Activated CD4-positive, alpha-beta T cell treated with anti-CD3 and anti-CD28 coated beads, Interleukin-2, amount 10 ng/mL, durations not matched to agents 7 days and 5 days (primary cell): ENCODE measurements at regions not wholly inside any gene's neighbourhood (a gene's known extent, or its start where the extent isn't known, plus 50 kb on each side); places are given as distances from the start of the nearest gene placed in this dataset.

Experiments
- CTCF ChIA-PET: fragments of 350-600 bp; sonication (Branson Sonifier 250); formaldehyde crosslinking; loops from one replicate; lab custom pipeline; 2021; ENCODE audit warnings: antibody characterized with exemption; lab: Charles Lee
- POLR2A ChIA-PET: fragments of 350-600 bp; sonication (Branson Sonifier 250); formaldehyde crosslinking; loops from one replicate; lab custom pipeline; 2021; ENCODE audit warnings: antibody characterized with exemption; lab: Charles Lee
- DNase-seq: peaks from one replicate; pipeline ENCODE4 v3.0.0-alpha.2; 2020
- H3K27ac Mint-ChIP-seq: one replicate; pipeline ENCODE4 v1.8.0; 2021; ENCODE audit warnings: mild to moderate bottlenecking, moderate library complexity, mixed read lengths
- H3K27me3 Mint-ChIP-seq: one replicate; pipeline ENCODE4 v1.8.0; 2021; ENCODE audit warnings: mixed read lengths
- H3K36me3 Mint-ChIP-seq: one replicate; pipeline ENCODE4 v1.8.0; 2021; ENCODE audit warnings: low read depth, mixed read lengths
- H3K4me1 Mint-ChIP-seq: one replicate; pipeline ENCODE4 v1.8.0; 2021; ENCODE audit warnings: mixed read lengths
- H3K4me3 Mint-ChIP-seq: one replicate; pipeline ENCODE4 v1.8.0; 2021; ENCODE audit warnings: mild to moderate bottlenecking, moderate library complexity, mixed read lengths
- H3K9me3 Mint-ChIP-seq: one replicate; pipeline ENCODE4 v1.8.0; 2021; ENCODE audit warnings: mixed read lengths

GRCh38 chr4:14234307-14234706 lies 606.8 kb upstream of the BOD1L1 start:
- ChIA-PET CTCF (no interaction called here), POLR2A (no interaction called here)
- H3K27ac Mint-ChIP-seq: no peak overlapping the region
- no peak overlapping the region for H3K4me3 Mint-ChIP-seq
- H3K36me3 Mint-ChIP-seq: no peaks in the 10 kb centered on the region
- H3K27me3 Mint-ChIP-seq: no peaks in the 10 kb centered on the region
- no peak for DNase-seq
- H3K9me3 Mint-ChIP-seq: no peaks in the 10 kb centered on the region
- H3K4me1 Mint-ChIP-seq: no peaks in the 10 kb centered on the region

GRCh38 chr4:14236359-14236758 lies 608.8 kb upstream of the BOD1L1 start:
- Mint-ChIP-seq H3K36me3 (no peaks in the 10 kb centered on the region), H3K9me3 (no peaks in the 10 kb centered on the region), H3K4me1 (no peaks in the 10 kb centered on the region), H3K27me3 (no peaks in the 10 kb centered on the region), H3K27ac (no peak overlapping the region), H3K4me3 (no peak overlapping the region)
- ChIA-PET POLR2A (no interaction called here), CTCF (no interaction called here)
- no peak for DNase-seq

GRCh38 chr4:14237911-14238310 lies 610.4 kb upstream of the BOD1L1 start:
- Mint-ChIP-seq H3K27ac (no peak overlapping the region), H3K4me3 (no peak overlapping the region), H3K9me3 (no peaks in the 10 kb centered on the region), H3K4me1 (no peaks in the 10 kb centered on the region), H3K27me3 (no peaks in the 10 kb centered on the region), H3K36me3 (no peaks in the 10 kb centered on the region)
- ChIA-PET CTCF (interaction anchor here (1.0 kb wide), 1 partner anchor 8 kb away, joined by 3 read pairs; no protein-coding TSS in a partner anchor), POLR2A (no interaction called here)
- DNase-seq: no peak

GRCh38 chr4:14241574-14241973 lies 614.0 kb upstream of the BOD1L1 start:
- Mint-ChIP-seq H3K36me3 (no peaks in the 10 kb centered on the region), H3K27me3 (no peaks in the 10 kb centered on the region), H3K27ac (no peak overlapping the region), H3K9me3 (no peaks in the 10 kb centered on the region), H3K4me1 (no peaks in the 10 kb centered on the region), H3K4me3 (no peak overlapping the region)
- no peak for DNase-seq
- ChIA-PET CTCF (no interaction called here), POLR2A (no interaction called here)

GRCh38 chr4:14247767-14248166 lies 620.2 kb upstream of the BOD1L1 start:
- Mint-ChIP-seq H3K9me3 (peaks cover 4% of the 10 kb centered on the region), H3K4me3 (no peak overlapping the region), H3K27me3 (no peaks in the 10 kb centered on the region), H3K27ac (no peak overlapping the region), H3K4me1 (no peaks in the 10 kb centered on the region), H3K36me3 (no peaks in the 10 kb centered on the region)
- DNase-seq: no peak
- ChIA-PET CTCF (no interaction called here), POLR2A (no interaction called here)

GRCh38 chr4:14249226-14249625 lies 621.7 kb upstream of the BOD1L1 start:
- Mint-ChIP-seq H3K9me3 (peaks cover 4% of the 10 kb centered on the region), H3K36me3 (no peaks in the 10 kb centered on the region), H3K4me1 (no peaks in the 10 kb centered on the region), H3K27ac (no peak overlapping the region), H3K27me3 (no peaks in the 10 kb centered on the region), H3K4me3 (no peak overlapping the region)
- no peak for DNase-seq
- ChIA-PET POLR2A (no interaction called here), CTCF (no interaction called here)

GRCh38 chr4:14254252-14254651 lies 626.7 kb upstream of the BOD1L1 start:
- POLR2A ChIA-PET: no interaction called here
- H3K27me3 Mint-ChIP-seq: no peaks in the 10 kb centered on the region

GRCh38 chr4:14254926-14255325 lies 627.4 kb upstream of the BOD1L1 start:
- no peak overlapping the region for H3K4me3 Mint-ChIP-seq
- no peak overlapping the region for H3K27ac Mint-ChIP-seq
- no peaks in the 10 kb centered on the region for H3K36me3 Mint-ChIP-seq
- no peak for DNase-seq
- peaks cover 4% of the 10 kb centered on the region for H3K9me3 Mint-ChIP-seq
- H3K4me1 Mint-ChIP-seq: no peaks in the 10 kb centered on the region
- POLR2A ChIA-PET: no interaction called here
- CTCF ChIA-PET: no interaction called here
- no peaks in the 10 kb centered on the region for H3K27me3 Mint-ChIP-seq

More at GRCh38 chr4:14254252-14254651, 626.7 kb upstream of the BOD1L1 start:
- Mint-ChIP-seq H3K9me3 (peaks cover 4% of the 10 kb centered on the region), H3K4me3 (no peak overlapping the region), H3K4me1 (no peaks in the 10 kb centered on the region), H3K36me3 (no peaks in the 10 kb centered on the region), H3K27ac (no peak overlapping the region)
- DNase-seq: no peak
- CTCF ChIA-PET: no interaction called here

GRCh38 chr4:14257903-14258302 lies 630.4 kb upstream of the BOD1L1 start:
- H3K4me1 Mint-ChIP-seq: no peaks in the 10 kb centered on the region
- DNase-seq: no peak
- H3K9me3 Mint-ChIP-seq: peaks cover 3% of the 10 kb centered on the region
- no peaks in the 10 kb centered on the region for H3K27me3 Mint-ChIP-seq
- no peak overlapping the region for H3K4me3 Mint-ChIP-seq
- H3K27ac Mint-ChIP-seq: no peak overlapping the region
- H3K36me3 Mint-ChIP-seq: no peaks in the 10 kb centered on the region
- POLR2A ChIA-PET: no interaction called here
- CTCF ChIA-PET: no interaction called here

- no peaks in the 10 kb centered on the region for H3K36me3 Mint-ChIP-seq
- CTCF ChIA-PET: no interaction called here
- H3K27ac Mint-ChIP-seq: no peak overlapping the region
- H3K27me3 Mint-ChIP-seq: no peaks in the 10 kb centered on the region
- H3K9me3 Mint-ChIP-seq: peaks cover 3% of the 10 kb centered on the region
- no peak overlapping the region for H3K4me3 Mint-ChIP-seq
- no peaks in the 10 kb centered on the region for H3K4me1 Mint-ChIP-seq
- DNase-seq: no peak
- POLR2A ChIA-PET: no interaction called here
These were observed 632.4 kb upstream of the BOD1L1 start for GRCh38 chr4:14259936-14260335.

- CTCF ChIA-PET: no interaction called here
- Mint-ChIP-seq H3K4me3 (no peak overlapping the region), H3K36me3 (no peaks in the 10 kb centered on the region), H3K4me1 (no peaks in the 10 kb centered on the region), H3K27me3 (no peaks in the 10 kb centered on the region), H3K27ac (no peak overlapping the region), H3K9me3 (peaks cover 3% of the 10 kb centered on the region)
- POLR2A ChIA-PET: no interaction called here
- DNase-seq: no peak
These were observed 633.1 kb upstream of the BOD1L1 start for GRCh38 chr4:14260591-14260990.

GRCh38 chr4:14262221-14262620 lies 634.7 kb upstream of the BOD1L1 start:
- Mint-ChIP-seq H3K9me3 (peaks cover 3% of the 10 kb centered on the region), H3K36me3 (no peaks in the 10 kb centered on the region), H3K4me1 (no peaks in the 10 kb centered on the region), H3K27me3 (no peaks in the 10 kb centered on the region), H3K4me3 (no peak overlapping the region), H3K27ac (no peak overlapping the region)
- DNase-seq: no peak
- ChIA-PET CTCF (no interaction called here), POLR2A (no interaction called here)

- no peaks in the 10 kb centered on the region for H3K4me1 Mint-ChIP-seq
These were observed 636.9 kb upstream of the BOD1L1 start for GRCh38 chr4:14264437-14264836.

GRCh38 chr4:14265651-14266050 lies 638.1 kb upstream of the BOD1L1 start:
- ChIA-PET CTCF (no interaction called here), POLR2A (no interaction called here)
- no peak overlapping the region for H3K4me3 Mint-ChIP-seq
- DNase-seq: no peak
- no peaks in the 10 kb centered on the region for H3K27me3 Mint-ChIP-seq
- no peaks in the 10 kb centered on the region for H3K36me3 Mint-ChIP-seq
- H3K9me3 Mint-ChIP-seq: peaks cover 4% of the 10 kb centered on the region
- H3K27ac Mint-ChIP-seq: no peak overlapping the region
- peaks cover 6% of the 10 kb centered on the region for H3K4me1 Mint-ChIP-seq

More at GRCh38 chr4:14264437-14264836, 636.9 kb upstream of the BOD1L1 start:
- DNase-seq: no peak
- no peaks in the 10 kb centered on the region for H3K36me3 Mint-ChIP-seq
- H3K9me3 Mint-ChIP-seq: peaks cover 3% of the 10 kb centered on the region
- POLR2A ChIA-PET: no interaction called here
- H3K4me3 Mint-ChIP-seq: no peak overlapping the region
- H3K27ac Mint-ChIP-seq: no peak overlapping the region
- CTCF ChIA-PET: no interaction called here
- no peaks in the 10 kb centered on the region for H3K27me3 Mint-ChIP-seq
